GM10266 (cell line): ENCODE measurements at regions not wholly inside any gene's neighbourhood (a gene's known extent, or its start where the extent isn't known, plus 50 kb on each side); places are given as distances from the start of the nearest gene placed in this dataset.

Source experiments
- DNase-seq: peaks from one replicate; pipeline ENCODE4 v3.0.0; 2012; ENCODE audit errors: extremely low spot score
- CTCF ChIP-seq: IDR thresholded peaks from 2 replicates; pipeline ENCODE4 v1.5.1; 2012; ENCODE audit warnings: mild to moderate bottlenecking, low read depth; ENCODE audit not compliant: control insufficient read depth, insufficient read depth; ENCODE audit errors: missing control alignments

GRCh38 chr6:79798841-79799240 lies 148.5 kb downstream of the ELOVL4 start:
- DNase-seq: no peak
- no peak for TF ChIP-seq CTCF

- DNase-seq: no peak
- no peak for TF ChIP-seq CTCF
These were observed 149.4 kb downstream of the ELOVL4 start for GRCh38 chr6:79797912-79798311.

- DNase-seq: no peak
- no peak for TF ChIP-seq CTCF
These were observed 150.1 kb downstream of the ELOVL4 start for GRCh38 chr6:79797163-79797764.

- no peak for TF ChIP-seq CTCF
- DNase-seq: no peak
These were observed 151.2 kb downstream of the ELOVL4 start for GRCh38 chr6:79796197-79796596.

- DNase-seq: no peak
- no peak for TF ChIP-seq CTCF
These were observed 157.5 kb downstream of the ELOVL4 start for GRCh38 chr6:79789896-79790295.

- TF ChIP-seq CTCF: no peak
- no peak for DNase-seq
These were observed 157.6 kb downstream of the SH3BGRL2 start for GRCh38 chr6:79788756-79789155.

GRCh38 chr6:79787626-79788025 lies 156.5 kb downstream of the SH3BGRL2 start:
- DNase-seq: no peak
- TF ChIP-seq CTCF: no peak

- no peak for DNase-seq
These were observed 153.2 kb downstream of the SH3BGRL2 start for GRCh38 chr6:79784395-79784753.

More at GRCh38 chr6:79784395-79784753, 153.2 kb downstream of the SH3BGRL2 start:
- TF ChIP-seq CTCF: no peak
